Activated naive CD4-positive, alpha-beta T cell treated with anti-CD3 and anti-CD28 coated beads, Interleukin-2, amount 50 U/mL, for 72 hours (primary cell): ENCODE measurements at regions not wholly inside any gene's neighbourhood (a gene's known extent, or its start where the extent isn't known, plus 50 kb on each side); places are given as distances from the start of the nearest gene placed in this dataset.
A peak's percentile ranks its signal among the peaks of the same experiment; 100 is the strongest.

Source experiments
- ATAC-seq, 2 donors: fragments of 150-1000 bp; cut with Tn5 transposase; 2 replicates each; pipeline ENCODE4 v1.10.0; 2021; ENCODE audit warnings: mild to moderate bottlenecking in 2 of 2, moderate library complexity in 2 of 2
- DNase-seq, 2 donors: peaks; one replicate each; pipeline ENCODE4 v3.0.0; 2021 to 2022; ENCODE audit warnings: low spot score in 2 of 2
- H3K27ac Mint-ChIP-seq, 2 donors: one replicate each; pipeline ENCODE4 v1.8.0; 2022; ENCODE audit warnings: mild to moderate bottlenecking in 2 of 2, mixed read lengths in 2 of 2
- H3K36me3 Mint-ChIP-seq, 2 donors: one replicate each; pipeline ENCODE4 v1.8.0; 2022; ENCODE audit warnings: mixed read lengths in 2 of 2
- H3K9me3 Mint-ChIP-seq, 2 donors: one replicate each; pipeline ENCODE4 v1.8.0; 2022; ENCODE audit warnings: mixed read lengths in 2 of 2

DNA sequence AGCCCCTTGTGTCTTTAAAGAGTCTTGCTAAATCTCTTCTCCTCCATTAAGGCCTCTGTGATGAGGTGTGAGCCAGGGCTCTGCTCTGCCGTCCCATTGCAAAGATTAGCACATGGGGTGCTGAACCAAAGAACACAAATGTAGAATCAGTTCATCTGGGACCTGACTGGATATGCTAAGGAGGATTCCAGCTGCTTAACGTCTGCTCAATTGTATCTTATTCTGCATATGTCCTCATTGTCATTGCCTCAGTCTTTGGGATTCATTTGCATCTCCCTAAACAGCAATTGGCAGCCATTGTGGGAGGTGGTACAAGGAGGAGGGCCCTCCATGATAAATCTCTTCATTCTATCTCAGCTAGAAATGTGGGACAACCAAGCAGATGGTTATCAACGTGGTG is 106.3 kb upstream of the ADAMTS18 start:
- H3K36me3 Mint-ChIP-seq = no peaks in the 10 kb centered on the region
- DNase-seq (no peak), ATAC-seq (no peak)
- H3K9me3 Mint-ChIP-seq = no peaks in the 10 kb centered on the region
- H3K27ac Mint-ChIP-seq = no peak overlapping the region

DNA sequence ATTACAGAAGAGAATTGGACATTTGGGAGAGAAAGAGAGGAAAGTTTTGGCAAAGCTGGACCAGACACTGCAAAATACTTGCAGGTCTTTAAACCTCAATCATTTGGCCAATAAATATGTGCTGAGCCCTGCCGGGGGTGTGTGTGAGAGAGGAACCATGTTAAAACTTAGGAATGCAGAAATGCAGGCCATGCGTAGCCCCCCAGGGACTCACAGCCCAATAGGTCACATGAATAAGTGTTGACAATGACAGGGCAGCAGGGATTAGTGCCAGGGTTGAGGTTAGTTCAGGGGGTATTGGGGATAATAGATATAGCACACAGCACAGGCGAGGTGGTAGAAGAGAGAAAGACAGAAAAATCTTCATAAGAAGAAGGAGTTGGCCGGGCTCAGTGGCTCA is 113.3 kb upstream of the ADAMTS18 start:
- no peak overlapping the region for H3K27ac Mint-ChIP-seq
- H3K9me3 Mint-ChIP-seq = peaks cover 5% of the 10 kb centered on the region in 2 donors
- DNase-seq (no peak), ATAC-seq (no peak)
- H3K36me3 Mint-ChIP-seq = no peaks in the 10 kb centered on the region

DNA sequence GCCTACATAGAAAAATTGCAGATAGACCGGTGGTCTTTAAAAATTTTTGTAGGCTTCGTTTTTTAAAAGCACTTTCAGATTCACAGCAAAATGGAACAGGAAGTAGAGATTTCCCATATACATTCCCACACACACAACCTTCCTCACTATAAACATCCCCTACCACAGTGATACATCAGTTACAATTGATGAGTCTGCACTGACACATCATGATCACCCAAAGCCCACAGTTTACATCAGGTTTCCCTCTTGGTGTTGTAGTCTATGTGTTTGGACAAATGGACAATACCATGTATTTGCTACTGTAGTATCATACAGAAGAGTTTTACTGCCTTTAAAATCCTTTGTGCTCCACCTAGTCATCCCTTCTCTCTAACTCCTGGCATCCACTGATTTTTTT is 113.9 kb upstream of the ADAMTS18 start:
- H3K9me3 Mint-ChIP-seq = peaks cover 5% of the 10 kb centered on the region in 2 donors
- DNase-seq (no peak), ATAC-seq (no peak)
- H3K27ac Mint-ChIP-seq = no peak overlapping the region
- H3K36me3 Mint-ChIP-seq = no peaks in the 10 kb centered on the region

DNA sequence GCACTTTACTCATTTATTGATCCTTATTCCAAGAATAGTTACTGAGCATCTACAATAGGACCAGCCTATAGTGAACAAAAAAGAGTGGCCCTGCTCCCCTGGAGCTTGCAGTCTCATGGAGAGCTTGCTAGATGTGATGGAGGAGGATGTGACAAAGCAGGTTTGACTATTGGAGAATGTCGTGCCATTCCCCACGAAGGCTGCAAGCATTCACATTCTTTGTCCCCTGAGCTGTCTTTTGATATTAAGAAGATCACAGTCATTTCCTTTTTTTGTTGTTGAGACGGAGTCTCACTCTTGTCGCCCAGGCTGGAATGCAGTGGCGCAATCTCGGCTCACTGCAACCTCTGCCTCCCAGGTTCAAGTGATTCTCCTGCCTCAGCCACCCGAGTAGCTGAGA is 115.0 kb upstream of the ADAMTS18 start:
- H3K27ac Mint-ChIP-seq = no peak overlapping the region
- ATAC-seq = no peak
- H3K36me3 Mint-ChIP-seq = no peaks in the 10 kb centered on the region
- peaks cover 5% of the 10 kb centered on the region in 2 donors for H3K9me3 Mint-ChIP-seq
- no peak for DNase-seq

DNA sequence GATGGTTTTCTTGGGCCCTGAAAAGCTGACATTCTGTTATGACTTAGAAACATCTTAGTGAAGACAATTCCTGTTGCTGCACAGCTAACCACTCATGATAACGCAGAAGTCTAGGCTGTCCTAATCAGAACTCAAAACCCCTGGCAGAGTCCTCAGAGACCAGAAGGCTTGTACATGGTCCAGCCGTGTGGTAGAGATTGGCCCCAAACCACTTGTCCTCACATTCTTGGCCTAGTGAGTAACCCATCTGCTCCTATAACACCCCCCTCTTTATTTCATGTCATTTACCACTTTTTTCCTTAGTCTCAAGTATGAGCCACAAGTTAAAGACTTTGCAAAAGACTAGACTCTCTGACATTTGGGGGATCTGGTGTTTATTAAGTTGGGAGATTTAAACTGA is 116.5 kb upstream of the ADAMTS18 start:
- Mint-ChIP-seq H3K36me3 (no peaks in the 10 kb centered on the region), H3K27ac (no peak overlapping the region), H3K9me3 (peaks cover 5% of the 10 kb centered on the region in 2 donors)
- DNase-seq = no peak
- ATAC-seq = no peak

DNA sequence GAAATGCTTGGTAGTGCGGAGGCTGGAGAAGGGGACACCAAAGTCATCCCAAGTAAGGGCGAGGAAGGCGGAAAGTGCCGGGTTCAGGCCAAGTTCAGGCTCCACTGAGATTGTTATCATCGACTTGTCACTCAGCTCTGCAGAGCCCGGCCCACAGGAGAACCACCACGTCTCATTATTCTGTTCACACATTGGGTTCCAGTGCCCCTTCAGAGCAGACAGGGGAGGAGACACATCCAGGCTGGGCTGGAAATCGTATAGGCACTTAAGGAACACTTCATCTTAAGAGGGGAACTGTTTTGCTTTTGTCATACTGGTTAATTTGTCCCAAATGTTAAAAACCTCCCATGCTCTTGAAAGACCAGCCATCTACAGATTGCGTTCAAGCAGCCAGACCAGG is 118.3 kb upstream of the ADAMTS18 start:
- ATAC-seq (no peak), DNase-seq (no peak)

DNA sequence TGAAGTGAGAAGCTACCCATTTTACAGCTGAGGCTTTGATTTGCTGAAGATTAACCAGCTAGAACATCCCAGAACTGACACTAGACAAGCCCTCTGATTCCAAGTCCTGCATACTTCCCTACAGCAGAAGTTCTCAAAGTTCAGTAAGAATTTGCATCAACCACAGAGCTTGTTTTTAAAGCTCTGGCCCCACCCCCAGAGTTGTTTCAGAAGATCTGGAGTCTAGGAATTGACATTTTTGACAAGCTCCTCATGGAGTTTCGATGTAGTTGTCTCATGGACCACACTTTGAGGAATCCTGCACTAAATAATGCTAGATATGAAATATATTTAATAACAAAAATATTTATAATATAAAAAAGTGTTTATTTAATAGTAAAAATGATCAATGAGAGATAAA is 120.3 kb upstream of the ADAMTS18 start:
- DNase-seq (no peak), ATAC-seq (no peak)
- Mint-ChIP-seq H3K36me3 (no peaks in the 10 kb centered on the region), H3K27ac (no peak overlapping the region), H3K9me3 (no peaks in the 10 kb centered on the region)

More for the DNA sequence above, 118.3 kb upstream of the ADAMTS18 start:
- Mint-ChIP-seq H3K36me3 (no peaks in the 10 kb centered on the region), H3K9me3 (peaks cover 0 to under 1% of the 10 kb centered on the region in 2 donors), H3K27ac (no peak overlapping the region)

DNA sequence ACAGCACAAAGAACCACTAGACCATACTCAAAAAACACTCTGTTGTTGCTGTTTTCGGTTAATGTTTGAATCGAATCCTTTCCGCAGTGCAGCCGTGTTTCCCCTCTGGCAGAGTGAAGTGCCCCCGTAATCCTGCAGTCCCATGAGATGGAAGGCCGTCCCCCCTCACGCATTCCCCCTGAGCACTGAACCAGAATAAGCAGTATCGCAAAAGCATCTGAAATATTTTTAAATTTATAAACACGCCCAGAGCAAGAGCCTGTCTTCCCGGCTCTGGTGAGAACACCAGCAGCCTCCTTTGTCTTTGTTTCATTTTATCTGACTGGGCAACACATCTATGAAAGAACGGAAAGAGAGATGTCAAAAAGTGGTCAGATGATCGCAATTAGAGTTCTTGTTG is 121.0 kb upstream of the ADAMTS18 start:
- DNase-seq = no peak
- Mint-ChIP-seq H3K36me3 (no peaks in the 10 kb centered on the region), H3K9me3 (no peaks in the 10 kb centered on the region), H3K27ac (peak overlapping the region in 1 of 2 donors; percentile 13)
- no peak for ATAC-seq

DNA sequence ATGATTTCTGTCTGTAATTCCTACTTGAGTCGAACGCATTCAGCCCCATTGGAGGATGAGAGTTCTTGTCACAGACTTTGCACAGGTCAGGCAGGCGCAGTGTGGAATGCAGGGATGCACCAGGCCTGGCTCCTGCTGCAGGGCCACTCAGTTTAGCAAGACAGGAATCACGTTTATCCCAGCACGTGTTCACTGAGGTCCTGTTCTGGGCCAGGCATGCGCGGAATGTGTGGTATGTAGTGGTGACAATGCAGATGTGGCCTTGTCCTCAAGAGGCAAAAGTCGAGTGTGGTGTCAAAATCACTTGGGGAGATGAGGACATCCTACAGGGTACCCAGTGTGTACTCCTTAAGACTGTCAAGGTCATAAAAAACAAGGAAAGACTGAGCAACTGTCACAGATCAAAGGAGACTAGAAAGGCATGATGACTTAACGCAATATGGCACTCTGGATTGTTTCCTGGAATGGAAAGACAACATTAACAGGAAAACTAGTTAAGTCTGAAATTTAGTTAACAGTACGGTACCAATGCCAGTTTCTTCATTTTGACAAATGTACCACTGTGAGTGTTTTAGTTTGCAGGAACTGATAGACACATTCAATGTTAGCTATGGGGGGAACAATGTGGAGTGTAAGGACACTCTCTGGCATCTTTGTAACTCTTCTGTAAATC is 121.5 kb upstream of the ADAMTS18 start:
- peak overlapping the region in 1 of 2 donors; percentile 13 for H3K27ac Mint-ChIP-seq
- ATAC-seq (no peak), DNase-seq (no peak)
- H3K9me3 Mint-ChIP-seq = no peaks in the 10 kb centered on the region
- H3K36me3 Mint-ChIP-seq = no peaks in the 10 kb centered on the region

DNA sequence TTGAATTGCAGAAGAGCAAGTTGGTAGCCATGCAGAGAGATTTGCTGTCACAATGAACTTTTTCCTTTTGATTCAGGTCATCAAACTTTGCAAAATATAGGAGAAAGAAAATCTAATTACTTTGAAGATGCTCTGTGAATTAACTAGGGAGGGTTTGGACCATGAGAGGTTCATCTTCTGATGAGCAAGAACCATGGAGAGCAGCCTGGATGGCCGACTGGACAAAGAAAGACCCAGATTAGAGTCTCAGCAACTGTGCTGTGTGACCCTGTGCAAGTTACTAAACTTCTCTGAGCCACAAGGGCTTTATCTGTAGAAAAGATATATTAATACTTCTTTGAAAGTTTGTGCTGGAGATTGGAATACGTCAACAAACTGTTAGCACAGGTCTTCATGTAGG is 122.6 kb upstream of the ADAMTS18 start:
- H3K27ac Mint-ChIP-seq = no peak overlapping the region
- ATAC-seq = no peak
- no peak for DNase-seq

DNA sequence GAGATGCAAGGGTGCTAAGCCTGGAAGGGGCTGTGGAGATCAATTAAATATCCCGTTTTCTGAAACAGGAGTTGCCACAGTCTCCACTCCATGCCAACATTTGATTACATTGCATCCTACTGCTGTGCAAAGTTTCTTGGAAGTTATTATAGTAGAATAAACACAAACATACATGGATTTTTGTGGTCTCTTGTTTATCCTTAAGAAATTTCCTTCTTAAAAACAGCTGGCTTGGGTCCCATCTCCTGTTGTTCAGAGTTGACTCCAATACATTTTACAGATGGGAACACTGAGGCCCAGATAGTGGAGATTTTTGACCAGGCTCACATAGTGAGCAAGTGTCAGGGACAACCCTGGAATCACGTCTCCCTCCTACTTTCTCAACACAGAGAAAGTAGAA is 124.0 kb upstream of the ADAMTS18 start:
- ATAC-seq (no peak), DNase-seq (no peak)
- Mint-ChIP-seq H3K36me3 (no peaks in the 10 kb centered on the region), H3K27ac (no peak overlapping the region), H3K9me3 (no peaks in the 10 kb centered on the region)

More for the DNA sequence above, 122.6 kb upstream of the ADAMTS18 start:
- H3K9me3 Mint-ChIP-seq = no peaks in the 10 kb centered on the region
- H3K36me3 Mint-ChIP-seq = no peaks in the 10 kb centered on the region

DNA sequence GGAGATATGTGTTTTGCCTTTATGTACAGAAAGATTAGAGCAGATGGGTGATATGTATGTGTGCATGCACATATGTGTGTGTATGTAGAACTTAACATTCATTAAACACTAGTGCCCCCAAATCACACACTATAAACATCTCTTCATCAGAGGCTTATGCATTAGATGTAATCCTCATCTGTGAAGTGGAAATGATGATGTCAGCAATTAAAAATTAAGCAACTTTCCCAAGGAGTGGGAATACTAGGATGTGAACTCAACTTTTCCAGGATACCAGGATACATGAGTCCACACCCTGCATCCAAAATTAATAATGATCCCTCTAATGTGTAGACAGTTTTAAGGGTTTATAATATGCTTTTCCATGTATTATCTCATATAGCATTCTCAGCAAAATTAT is 127.7 kb upstream of the ADAMTS18 start:
- Mint-ChIP-seq H3K9me3 (no peaks in the 10 kb centered on the region), H3K27ac (no peak overlapping the region), H3K36me3 (no peaks in the 10 kb centered on the region)
- DNase-seq = no peak
- no peak for ATAC-seq

DNA sequence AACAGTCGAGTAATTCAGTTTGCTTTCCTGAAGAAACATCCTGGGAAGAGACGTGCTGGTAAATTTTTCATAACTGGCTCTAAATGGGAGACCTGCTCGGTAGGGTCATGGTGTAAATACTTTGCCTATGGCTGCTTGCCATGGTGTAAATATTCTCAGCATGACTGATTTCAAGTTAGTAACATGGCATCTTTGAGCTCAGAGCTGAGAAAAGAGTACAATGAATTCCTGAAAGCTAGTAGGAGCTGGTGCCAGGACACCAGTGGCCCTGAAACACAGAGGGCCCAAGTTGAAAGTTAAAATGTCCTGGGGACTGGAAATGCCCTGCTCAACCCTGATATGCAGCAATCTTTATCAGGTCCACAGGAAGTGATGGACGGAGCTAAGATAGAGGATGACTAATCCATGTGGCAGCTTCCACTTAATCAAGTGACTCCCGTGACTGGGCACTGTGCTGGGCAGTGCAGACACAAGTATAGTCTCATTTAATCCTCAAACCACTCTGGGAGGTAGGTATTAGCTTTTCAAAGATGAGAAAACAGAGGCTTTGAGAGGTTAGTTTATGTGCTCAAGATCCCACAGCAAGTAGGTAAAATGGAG is 130.1 kb upstream of the ADAMTS18 start:
- ATAC-seq = no peak
- H3K9me3 Mint-ChIP-seq = no peaks in the 10 kb centered on the region
- H3K36me3 Mint-ChIP-seq = no peaks in the 10 kb centered on the region
- DNase-seq = no peak
- no peak overlapping the region for H3K27ac Mint-ChIP-seq

DNA sequence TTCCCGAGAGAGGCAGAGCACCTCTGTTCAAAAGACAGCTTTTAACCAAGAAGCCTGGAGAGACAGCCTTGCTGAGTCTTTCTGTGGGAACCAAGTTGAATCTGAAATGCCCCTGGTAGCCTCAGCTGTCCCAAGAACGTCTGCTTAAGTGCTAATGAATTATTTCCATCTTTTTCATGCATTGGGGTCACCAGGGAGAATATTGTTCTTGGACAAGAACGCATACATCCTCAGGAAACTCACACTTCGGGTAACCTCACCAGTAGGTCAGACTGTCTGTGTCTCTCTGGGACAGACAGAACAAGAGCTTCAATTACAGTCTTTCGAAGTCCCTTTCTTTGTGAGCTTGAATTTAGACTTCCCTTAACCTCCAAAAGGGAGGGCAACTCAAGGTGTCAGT is 134.6 kb upstream of the ADAMTS18 start:
- Mint-ChIP-seq H3K27ac (no peak overlapping the region), H3K9me3 (no peaks in the 10 kb centered on the region), H3K36me3 (no peaks in the 10 kb centered on the region)
- ATAC-seq (no peak), DNase-seq (no peak)

DNA sequence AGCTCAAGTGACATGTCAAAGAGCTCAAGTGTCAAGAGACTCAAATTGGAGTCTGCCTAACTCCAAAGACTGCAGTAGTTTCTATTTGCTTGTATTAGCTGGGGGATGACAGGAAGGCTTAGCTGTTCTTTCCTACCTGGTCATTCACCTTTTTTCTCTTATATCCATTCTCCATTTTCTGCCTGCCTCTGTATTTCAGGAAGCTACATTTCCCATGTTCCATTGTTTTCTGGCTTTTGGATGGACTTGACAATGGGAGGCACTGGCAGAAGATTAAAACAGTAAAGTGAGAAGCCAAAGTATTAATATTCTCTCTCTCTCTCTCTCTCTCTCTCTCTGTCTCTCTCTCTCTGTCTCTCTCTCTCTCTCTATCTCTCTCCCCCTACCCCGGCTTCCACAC is 135.7 kb upstream of the ADAMTS18 start:
- Mint-ChIP-seq H3K36me3 (no peaks in the 10 kb centered on the region), H3K9me3 (no peaks in the 10 kb centered on the region), H3K27ac (no peak overlapping the region)
- DNase-seq = no peak
- no peak for ATAC-seq

DNA sequence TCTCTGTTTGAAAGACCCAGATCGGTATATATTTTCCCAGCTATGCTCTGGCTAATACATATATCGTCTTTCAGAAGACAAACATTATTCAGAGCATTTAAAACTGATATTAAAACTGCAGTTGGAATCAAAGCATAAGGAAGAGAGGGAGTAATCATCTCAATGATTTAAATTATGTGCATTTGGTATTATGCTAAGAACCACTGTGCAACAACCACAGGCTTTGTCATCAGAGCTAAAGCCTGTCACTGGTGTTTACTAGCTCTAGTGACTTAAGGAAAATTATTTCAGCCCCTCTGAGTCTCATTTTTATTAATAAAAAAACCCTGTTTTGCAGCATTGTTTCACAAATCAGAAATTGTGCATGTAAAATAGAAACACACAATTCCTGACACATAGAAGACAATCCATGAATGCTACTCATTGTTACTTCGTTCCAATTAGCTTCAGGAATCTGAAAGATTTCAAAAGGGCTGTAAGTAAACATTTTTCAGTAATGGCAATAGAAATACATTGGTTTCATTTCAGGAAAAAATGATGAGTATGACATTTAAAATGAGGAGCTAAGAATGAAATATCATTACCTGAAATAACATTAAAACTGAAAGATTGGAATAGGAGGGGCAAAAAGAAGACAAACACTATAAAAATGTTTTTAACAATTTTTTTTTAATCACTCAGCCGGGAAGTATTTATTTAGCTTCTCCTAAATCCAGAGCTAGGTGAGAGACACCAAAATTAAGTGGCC is 136.5 kb upstream of the ADAMTS18 start:
- DNase-seq (no peak), ATAC-seq (no peak)
- Mint-ChIP-seq H3K27ac (no peak overlapping the region), H3K36me3 (no peaks in the 10 kb centered on the region), H3K9me3 (no peaks in the 10 kb centered on the region)

DNA sequence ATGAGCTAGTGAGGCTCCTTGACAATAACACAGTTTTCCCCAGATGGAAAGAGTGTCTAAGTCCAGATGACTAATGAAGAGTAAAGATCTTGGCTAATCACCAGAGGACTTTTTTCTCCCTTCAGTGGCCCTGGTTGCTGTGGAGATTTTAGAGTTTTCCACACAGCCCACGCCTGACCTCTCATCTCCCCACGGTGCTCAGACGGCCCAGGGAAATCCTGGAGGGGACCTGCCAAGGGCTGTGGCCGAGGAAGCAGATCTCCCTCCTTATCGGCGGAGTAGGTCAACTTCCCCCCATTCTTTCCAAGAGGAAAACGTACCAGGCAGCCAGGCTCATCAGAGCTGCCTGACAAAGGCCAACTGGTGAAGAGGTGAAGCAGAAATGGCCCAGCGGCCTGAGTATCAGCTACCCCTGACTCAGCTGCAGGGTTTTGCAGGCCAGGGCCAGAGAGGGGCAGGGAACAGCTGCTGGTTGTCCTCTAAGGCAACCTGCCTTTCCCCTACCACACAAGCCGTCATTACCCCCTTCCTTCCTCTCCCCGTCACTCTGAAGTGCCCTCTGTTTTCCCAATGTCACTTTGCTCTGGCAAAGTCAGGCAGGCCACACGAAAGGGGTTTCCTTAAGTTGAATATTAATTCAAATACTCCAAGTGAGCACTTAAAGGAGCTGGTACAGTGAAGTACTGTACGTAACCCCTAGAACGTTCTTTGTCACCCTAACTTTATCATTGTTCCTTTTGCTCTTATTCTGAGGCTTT is 140.2 kb upstream of the ADAMTS18 start:
- Mint-ChIP-seq H3K36me3 (no peaks in the 10 kb centered on the region), H3K9me3 (no peaks in the 10 kb centered on the region), H3K27ac (no peak overlapping the region)
- DNase-seq (no peak), ATAC-seq (no peak)
